ENCODE measurements at regions not wholly inside any gene's neighbourhood (a gene's known extent, or its start where the extent isn't known, plus 50 kb on each side); places are given as distances from the start of the nearest gene placed in this dataset.

DNA sequence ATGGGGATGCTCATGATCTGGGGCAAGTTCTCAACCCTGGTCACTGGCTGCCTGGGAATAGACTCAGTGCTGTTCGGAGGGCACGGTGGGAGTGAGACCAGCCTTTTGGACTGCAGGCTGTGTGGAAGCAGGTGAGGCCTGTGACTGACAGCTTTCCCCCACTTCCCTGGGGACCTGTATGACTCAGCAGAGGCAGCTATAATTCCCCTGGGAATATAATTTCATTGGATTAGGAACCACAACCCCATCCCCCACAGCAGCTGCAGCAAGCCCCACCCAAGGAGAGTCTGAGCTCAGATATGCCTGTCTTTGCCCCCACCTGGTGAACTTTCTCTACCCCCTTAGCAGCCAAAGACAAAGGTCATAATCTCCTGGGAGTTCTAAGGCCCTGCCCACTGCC lies 408.6 kb downstream of the PPP3CA start:
- H3K4me1 Mint-ChIP-seq (ENCODE audit: low read depth, unreplicated experiment) = no peaks in the 10 kb centered on the region
- intact Hi-C loops (cut with micrococcal nuclease; ENCODE audit: unreplicated experiment) = no loop called here
- H3K27me3 Mint-ChIP-seq (ENCODE audit: insufficient read depth, unreplicated experiment) = no peaks in the 10 kb centered on the region
- TF ChIP-seq, protein P1, sequence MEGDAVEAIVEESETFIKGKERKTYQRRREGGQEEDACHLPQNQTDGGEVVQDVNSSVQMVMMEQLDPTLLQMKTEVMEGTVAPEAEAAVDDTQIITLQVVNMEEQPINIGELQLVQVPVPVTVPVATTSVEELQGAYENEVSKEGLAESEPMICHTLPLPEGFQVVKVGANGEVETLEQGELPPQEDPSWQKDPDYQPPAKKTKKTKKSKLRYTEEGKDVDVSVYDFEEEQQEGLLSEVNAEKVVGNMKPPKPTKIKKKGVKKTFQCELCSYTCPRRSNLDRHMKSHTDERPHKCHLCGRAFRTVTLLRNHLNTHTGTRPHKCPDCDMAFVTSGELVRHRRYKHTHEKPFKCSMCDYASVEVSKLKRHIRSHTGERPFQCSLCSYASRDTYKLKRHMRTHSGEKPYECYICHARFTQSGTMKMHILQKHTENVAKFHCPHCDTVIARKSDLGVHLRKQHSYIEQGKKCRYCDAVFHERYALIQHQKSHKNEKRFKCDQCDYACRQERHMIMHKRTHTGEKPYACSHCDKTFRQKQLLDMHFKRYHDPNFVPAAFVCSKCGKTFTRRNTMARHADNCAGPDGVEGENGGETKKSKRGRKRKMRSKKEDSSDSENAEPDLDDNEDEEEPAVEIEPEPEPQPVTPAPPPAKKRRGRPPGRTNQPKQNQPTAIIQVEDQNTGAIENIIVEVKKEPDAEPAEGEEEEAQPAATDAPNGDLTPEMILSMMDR (IDR thresholded peaks at IDR 0.05; ENCODE audit: insufficient read depth in 1 of 2, low read depth in 1 of 2, low read length in 1 of 2, severe bottlenecking in 1 of 2, unreplicated experiment in 1 of 2) = no peak
- ChIA-PET POLR2A (no interaction called here), CTCF (no interaction called here)
- Histone ChIP-seq H3K36me3 (ENCODE audit: control insufficient read depth, insufficient read depth, low read length) (no peaks in the 10 kb centered on the region), H3K4me1 (no peaks in the 10 kb centered on the region), H3K4me3 (ENCODE audit: low read depth, low read length) (no peak overlapping the region), H3K27me3 (replicated peaks; ENCODE audit: control insufficient read depth, insufficient read depth, low read length) (no peaks in the 10 kb centered on the region), H3K9me3 (no peaks in the 10 kb centered on the region; the same call in 1 of the 2 replicates)
- H3K4me3 Mint-ChIP-seq (ENCODE audit: unreplicated experiment) = no peak overlapping the region
- no peaks in the 10 kb centered on the region for H3K9me3 Mint-ChIP-seq (ENCODE audit: unreplicated experiment)
- no TSS peak for BruUV-seq (replicated peaks)
- no peaks in the 10 kb centered on the region for H3K36me3 Mint-ChIP-seq (ENCODE audit: insufficient read depth, unreplicated experiment)
- DNase-seq = no peak
- H3K27ac Mint-ChIP-seq (ENCODE audit: unreplicated experiment) = no peak overlapping the region

DNA sequence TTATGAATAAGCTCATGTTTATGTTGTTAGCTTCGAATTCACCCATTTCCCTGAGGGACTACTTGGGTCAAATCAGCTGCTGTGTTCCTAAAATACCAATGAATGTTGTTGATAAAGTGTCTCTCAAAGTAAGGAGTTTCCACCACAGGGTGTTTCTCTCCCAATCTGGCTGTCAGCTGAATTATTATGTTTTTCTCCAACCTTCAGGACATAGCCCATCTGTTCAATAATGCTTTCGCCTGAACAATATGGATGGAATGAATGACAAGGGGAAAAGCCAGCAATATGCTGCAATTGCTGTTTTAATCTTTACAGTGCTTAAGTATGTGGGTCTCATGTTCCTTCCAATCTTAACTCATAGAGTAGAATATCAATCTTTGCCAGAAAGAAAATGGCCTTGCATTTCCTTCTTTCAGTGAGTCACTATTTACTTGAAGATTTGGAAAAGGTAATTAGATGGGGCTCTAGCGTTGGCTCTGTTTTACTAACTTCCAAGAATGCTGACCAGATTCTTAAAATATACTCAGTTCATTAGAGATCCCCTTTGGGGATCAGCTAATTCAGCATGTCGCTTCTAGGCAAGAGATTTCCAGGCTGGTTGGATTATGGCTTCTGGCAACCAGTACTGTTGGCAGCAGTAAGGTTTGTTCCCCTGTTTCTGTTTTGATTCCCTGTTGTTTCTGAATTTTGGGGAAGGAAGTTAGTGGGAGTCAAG lies 410.5 kb downstream of the PPP3CA start:
- no peaks in the 10 kb centered on the region; the same call in 1 of the 2 replicates for H3K27me3 ChIP-seq (replicated peaks; ENCODE audit: control insufficient read depth, insufficient read depth, low read length)
- POLR2A ChIA-PET = interaction anchor here (0.6 kb wide), 1 partner anchor 34 kb away, joined by 3 read pairs; no protein-coding TSS in a partner anchor
- TF ChIP-seq, protein P1 (IDR thresholded peaks at IDR 0.05; ENCODE audit: insufficient read depth in 1 of 2, low read depth in 1 of 2, low read length in 1 of 2, severe bottlenecking in 1 of 2, unreplicated experiment in 1 of 2) = no peak
- no peaks in the 10 kb centered on the region for H3K36me3 ChIP-seq (ENCODE audit: control insufficient read depth, insufficient read depth, low read length)
- H3K4me3 Mint-ChIP-seq (ENCODE audit: unreplicated experiment) = no peak overlapping the region
- intact Hi-C loops (cut with micrococcal nuclease; ENCODE audit: unreplicated experiment) = no loop called here
- CTCF ChIA-PET = no interaction called here
- H3K4me1 ChIP-seq = no peaks in the 10 kb centered on the region
- no peaks in the 10 kb centered on the region for H3K9me3 ChIP-seq
- H3K4me3 ChIP-seq (ENCODE audit: low read depth, low read length) = no peak overlapping the region
- H3K27ac Mint-ChIP-seq (ENCODE audit: unreplicated experiment) = no peak overlapping the region
- DNase-seq = no peak
- peaks cover 3% of the 10 kb centered on the region for H3K27me3 Mint-ChIP-seq (ENCODE audit: insufficient read depth, unreplicated experiment)
- H3K36me3 Mint-ChIP-seq (ENCODE audit: insufficient read depth, unreplicated experiment) = no peaks in the 10 kb centered on the region
- H3K4me1 Mint-ChIP-seq (ENCODE audit: low read depth, unreplicated experiment) = no peaks in the 10 kb centered on the region
- no peaks in the 10 kb centered on the region for H3K9me3 Mint-ChIP-seq (ENCODE audit: unreplicated experiment)
- BruUV-seq (replicated peaks) = no TSS peak

DNA sequence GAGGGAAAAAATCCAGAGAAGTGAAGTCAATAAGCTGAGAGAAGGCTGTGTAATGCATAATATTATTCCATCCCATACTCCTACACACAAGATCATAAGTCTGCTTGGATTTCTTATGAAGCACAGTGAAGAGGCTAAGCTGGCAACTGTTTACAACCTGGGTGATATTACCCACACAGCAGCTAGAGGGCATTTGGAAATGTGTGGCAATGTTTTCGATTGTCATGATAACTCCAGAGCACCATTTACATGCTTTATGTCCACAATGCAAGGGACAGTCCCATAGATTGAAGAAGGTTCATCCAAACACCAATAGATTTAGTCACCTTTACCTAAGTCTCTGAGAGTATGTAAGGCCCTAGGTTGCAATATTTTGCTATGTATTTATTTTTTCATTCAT lies 412.2 kb downstream of the PPP3CA start:
- CTCF ChIA-PET = no interaction called here
- no peak overlapping the region for H3K27ac Mint-ChIP-seq (ENCODE audit: unreplicated experiment)
- peaks cover 3% of the 10 kb centered on the region for H3K27me3 Mint-ChIP-seq (ENCODE audit: insufficient read depth, unreplicated experiment)
- no peak overlapping the region for H3K4me3 Mint-ChIP-seq (ENCODE audit: unreplicated experiment)
- H3K9me3 ChIP-seq = no peaks in the 10 kb centered on the region
- TF ChIP-seq, protein P1 (IDR thresholded peaks at IDR 0.05; ENCODE audit: insufficient read depth in 1 of 2, low read depth in 1 of 2, low read length in 1 of 2, severe bottlenecking in 1 of 2, unreplicated experiment in 1 of 2) = peak in 1 of 2 experiments; percentile 18
- no peak for DNase-seq
- POLR2A ChIA-PET = no interaction called here
- H3K36me3 Mint-ChIP-seq (ENCODE audit: insufficient read depth, unreplicated experiment) = no peaks in the 10 kb centered on the region
- no peak overlapping the region for H3K4me3 ChIP-seq (ENCODE audit: low read depth, low read length)
- H3K4me1 ChIP-seq = no peaks in the 10 kb centered on the region
- no peaks in the 10 kb centered on the region; the same call in 1 of the 2 replicates for H3K27me3 ChIP-seq (replicated peaks; ENCODE audit: control insufficient read depth, insufficient read depth, low read length)
- no peaks in the 10 kb centered on the region for H3K4me1 Mint-ChIP-seq (ENCODE audit: low read depth, unreplicated experiment)
- H3K36me3 ChIP-seq (ENCODE audit: control insufficient read depth, insufficient read depth, low read length) = no peaks in the 10 kb centered on the region
- H3K9me3 Mint-ChIP-seq (ENCODE audit: unreplicated experiment) = no peaks in the 10 kb centered on the region
- no TSS peak for BruUV-seq (replicated peaks)
- intact Hi-C loops (cut with micrococcal nuclease; ENCODE audit: unreplicated experiment) = no loop called here

Data from Caco-2 (cell line).